KMS-11 (cell line): ENCODE measurements at regions not wholly inside any gene's neighbourhood (a gene's known extent, or its start where the extent isn't known, plus 50 kb on each side); places are given as distances from the start of the nearest gene placed in this dataset.

Experiments
- H2AFZ ChIP-seq: fragments of 200-600 bp; sonication (generic); 2 replicates; pipeline ENCODE4 v1.6.1; 2016; ENCODE audit warnings: antibody characterized with exemption, mixed run types, low read depth
- H3K27ac ChIP-seq: fragments of 200-600 bp; sonication (generic); 2 replicates; pipeline ENCODE4 v1.6.1; 2016; ENCODE audit warnings: mild to moderate bottlenecking, mixed run types
- H3K27me3 ChIP-seq: fragments of 200-600 bp; sonication (generic); 2 replicates; pipeline ENCODE4 v1.6.1; 2017; ENCODE audit warnings: mild to moderate bottlenecking, low read depth, mixed run types, moderate library complexity; ENCODE audit not compliant: insufficient read depth
- H3K36me3 ChIP-seq: fragments of 200-600 bp; sonication (generic); 2 replicates; pipeline ENCODE4 v1.6.1; 2017; ENCODE audit warnings: mild to moderate bottlenecking, mixed run types; ENCODE audit not compliant: insufficient read depth
- H3K4me1 ChIP-seq: fragments of 200-600 bp; sonication (generic); 2 replicates; pipeline ENCODE4 v1.6.1; 2016; ENCODE audit warnings: mild to moderate bottlenecking, low read depth, mixed run types; ENCODE audit not compliant: poor library complexity, severe bottlenecking
- H3K4me2 ChIP-seq: fragments of 200-600 bp; sonication (generic); 2 replicates; pipeline ENCODE4 v1.7.0; 2016; ENCODE audit warnings: mild to moderate bottlenecking, mixed run types
- H3K4me3 ChIP-seq: fragments of 200-600 bp; sonication (generic); IDR thresholded peaks from 2 replicates; pipeline ENCODE4 v1.6.1; 2017; ENCODE audit warnings: low read depth, low read length, mixed read lengths; ENCODE audit not compliant: insufficient read depth
- H3K79me2 ChIP-seq: fragments of 200-600 bp; sonication (generic); 2 replicates; pipeline ENCODE4 v1.6.1; 2016; ENCODE audit warnings: low read depth, mixed run types; ENCODE audit not compliant: insufficient read depth
- H3K9ac ChIP-seq: fragments of 200-600 bp; sonication (generic); 2 replicates; pipeline ENCODE4 v1.6.1; 2016; ENCODE audit warnings: mild to moderate bottlenecking, mixed run types
- H4K20me1 ChIP-seq: fragments of 200-600 bp; sonication (generic); 2 replicates; pipeline ENCODE4 v1.6.1; 2016; ENCODE audit warnings: mild to moderate bottlenecking, mixed run types; ENCODE audit not compliant: insufficient read depth
- TF ChIP-seq, protein P1 (sequence below): fragments of 200-600 bp; sonication (generic); conservative IDR thresholded peaks from 2 replicates; pipeline ENCODE4 v1.6.1; 2017; ENCODE audit warnings: low read depth, mild to moderate bottlenecking, antibody characterized with exemption, low read length, moderate library complexity, mixed read lengths

DNA sequence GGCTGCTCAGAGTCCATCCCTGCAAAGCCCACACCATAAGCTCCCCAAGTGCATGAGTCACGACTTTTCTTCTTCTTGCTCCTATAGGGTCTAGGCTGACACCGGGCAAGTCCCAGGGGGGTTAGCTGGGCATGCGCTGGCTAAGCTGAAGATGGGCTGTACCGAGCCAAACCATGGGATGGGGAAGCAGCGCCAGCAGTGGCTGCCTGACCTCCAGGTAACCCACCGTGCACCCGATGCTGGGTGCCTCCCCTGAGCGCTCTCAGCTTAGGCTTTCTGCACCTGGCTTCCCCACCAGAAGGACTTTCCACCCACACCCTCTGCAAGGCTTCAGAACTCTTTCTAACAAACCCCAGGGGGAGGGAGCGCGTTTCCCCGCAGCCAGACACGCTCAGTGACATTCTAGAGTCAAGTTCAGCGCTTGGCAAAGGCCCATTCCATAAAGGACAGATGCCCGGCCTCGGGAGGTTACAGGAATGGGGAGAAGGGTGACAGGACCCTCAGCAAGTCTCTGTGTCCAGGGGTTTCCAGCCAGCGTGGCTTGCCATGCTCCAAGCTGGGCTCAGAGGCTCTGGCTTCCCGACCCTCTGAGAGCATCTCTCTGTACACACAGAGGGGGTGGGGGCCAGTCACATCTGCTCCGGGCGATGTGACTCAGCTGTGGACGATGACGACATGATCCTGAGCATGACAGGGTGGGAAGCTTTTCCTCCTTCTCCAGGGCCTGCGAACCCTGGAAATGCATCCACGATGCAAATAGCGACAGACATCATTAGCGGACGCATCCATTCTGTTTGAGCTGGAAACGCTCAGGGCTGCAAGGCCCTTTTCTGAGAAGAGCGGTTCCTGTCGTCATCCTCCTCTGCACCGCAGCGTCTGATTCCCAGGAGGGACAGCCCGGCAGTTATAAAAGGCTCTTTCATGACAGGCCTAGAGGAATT is 107.8 kb downstream of the SIK1 start:
- H4K20me1 ChIP-seq: no peaks in the 10 kb centered on the region
- no peak overlapping the region for H2AFZ ChIP-seq
- H3K27me3 ChIP-seq: no peaks in the 10 kb centered on the region
- no peak overlapping the region for H3K9ac ChIP-seq
- H3K4me2 ChIP-seq: no peak overlapping the region
- H3K27ac ChIP-seq: no peak overlapping the region; the same call in 1 of the 2 replicates
- no peaks in the 10 kb centered on the region for H3K36me3 ChIP-seq
- TF ChIP-seq, protein P1, sequence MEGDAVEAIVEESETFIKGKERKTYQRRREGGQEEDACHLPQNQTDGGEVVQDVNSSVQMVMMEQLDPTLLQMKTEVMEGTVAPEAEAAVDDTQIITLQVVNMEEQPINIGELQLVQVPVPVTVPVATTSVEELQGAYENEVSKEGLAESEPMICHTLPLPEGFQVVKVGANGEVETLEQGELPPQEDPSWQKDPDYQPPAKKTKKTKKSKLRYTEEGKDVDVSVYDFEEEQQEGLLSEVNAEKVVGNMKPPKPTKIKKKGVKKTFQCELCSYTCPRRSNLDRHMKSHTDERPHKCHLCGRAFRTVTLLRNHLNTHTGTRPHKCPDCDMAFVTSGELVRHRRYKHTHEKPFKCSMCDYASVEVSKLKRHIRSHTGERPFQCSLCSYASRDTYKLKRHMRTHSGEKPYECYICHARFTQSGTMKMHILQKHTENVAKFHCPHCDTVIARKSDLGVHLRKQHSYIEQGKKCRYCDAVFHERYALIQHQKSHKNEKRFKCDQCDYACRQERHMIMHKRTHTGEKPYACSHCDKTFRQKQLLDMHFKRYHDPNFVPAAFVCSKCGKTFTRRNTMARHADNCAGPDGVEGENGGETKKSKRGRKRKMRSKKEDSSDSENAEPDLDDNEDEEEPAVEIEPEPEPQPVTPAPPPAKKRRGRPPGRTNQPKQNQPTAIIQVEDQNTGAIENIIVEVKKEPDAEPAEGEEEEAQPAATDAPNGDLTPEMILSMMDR: no peak
- H3K4me3 ChIP-seq: no peak overlapping the region
- H3K79me2 ChIP-seq: no peaks in the 10 kb centered on the region
- H3K4me1 ChIP-seq: peaks cover 34% of the 10 kb centered on the region

DNA sequence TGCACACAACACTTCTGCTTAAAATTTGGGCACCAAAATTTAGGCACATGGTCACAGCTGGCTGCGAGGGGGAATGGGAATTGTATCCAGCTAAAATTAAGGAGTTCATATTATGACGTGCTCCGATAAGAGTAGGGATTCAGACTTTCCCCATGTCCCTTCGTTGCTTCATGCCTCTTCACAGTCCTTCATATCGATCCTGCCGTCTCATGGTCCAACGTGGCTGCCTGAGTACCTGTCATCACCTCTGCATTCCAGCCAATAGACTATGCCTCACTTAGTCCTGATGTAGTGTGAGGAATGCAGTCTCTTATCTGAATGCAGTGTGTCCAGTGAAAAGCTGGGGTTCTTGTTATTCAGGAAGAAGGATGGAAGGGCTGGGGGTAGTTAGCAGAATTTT is 108.6 kb downstream of the SIK1 start:
- Histone ChIP-seq H3K4me2 (no peak overlapping the region), H3K27me3 (no peaks in the 10 kb centered on the region), H3K9ac (no peak overlapping the region), H3K79me2 (no peaks in the 10 kb centered on the region), H4K20me1 (no peaks in the 10 kb centered on the region), H2AFZ (no peak overlapping the region), H3K27ac (no peak overlapping the region), H3K36me3 (no peaks in the 10 kb centered on the region), H3K4me3 (no peak overlapping the region), H3K4me1 (peaks cover 42% of the 10 kb centered on the region)
- TF ChIP-seq, protein P1: no peak

DNA sequence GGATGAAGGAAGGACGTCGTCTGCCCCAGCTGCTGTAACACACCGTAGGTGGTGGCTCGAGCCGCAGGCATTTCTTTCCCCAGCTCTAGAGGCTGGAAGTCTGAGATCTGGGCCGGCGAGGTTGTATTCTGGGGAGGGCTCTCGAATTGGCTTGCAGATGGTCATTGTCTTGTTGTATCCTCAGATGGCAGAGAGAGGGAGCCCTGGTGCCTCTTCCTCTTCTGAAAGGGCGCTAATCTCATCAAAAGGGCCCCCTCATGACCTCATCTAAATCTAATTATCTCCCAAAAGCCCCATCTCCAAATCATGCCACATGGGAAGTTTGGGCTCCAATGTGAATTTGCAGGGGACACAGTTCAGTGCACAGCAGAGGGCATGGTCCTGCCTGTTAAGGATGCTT is 109.0 kb downstream of the SIK1 start:
- Histone ChIP-seq H4K20me1 (no peaks in the 10 kb centered on the region), H3K4me3 (no peak overlapping the region), H3K27me3 (no peaks in the 10 kb centered on the region), H3K79me2 (no peaks in the 10 kb centered on the region), H3K4me2 (no peak overlapping the region), H3K4me1 (peaks cover 44% of the 10 kb centered on the region), H2AFZ (no peak overlapping the region), H3K36me3 (no peaks in the 10 kb centered on the region), H3K27ac (no peak overlapping the region), H3K9ac (no peak overlapping the region)
- TF ChIP-seq, protein P1: no peak

DNA sequence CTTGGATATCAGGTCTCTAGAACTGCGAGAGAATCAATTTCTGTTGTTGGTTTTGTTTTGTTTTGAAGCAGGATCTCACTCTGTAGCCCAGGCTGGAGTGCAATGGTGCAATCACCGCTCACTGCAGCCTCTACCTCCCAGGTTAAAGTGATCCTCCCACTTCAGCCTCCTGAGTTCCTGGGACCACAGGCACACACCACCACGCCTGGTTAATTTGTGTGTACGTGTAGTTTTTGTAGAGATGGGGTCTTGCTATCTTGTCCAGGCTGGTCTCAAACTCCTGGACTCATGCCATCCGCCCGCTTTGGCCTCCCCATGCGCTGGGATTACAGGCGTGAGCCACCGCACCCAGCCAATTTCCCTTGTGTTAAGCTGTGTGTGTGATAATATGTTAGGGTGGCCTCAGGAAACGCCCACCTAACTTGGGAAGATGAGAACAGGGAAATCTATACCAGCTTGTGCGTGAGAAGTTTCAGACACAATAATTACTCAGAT is 109.6 kb downstream of the SIK1 start:
- no peaks in the 10 kb centered on the region for H3K36me3 ChIP-seq
- H3K27ac ChIP-seq: no peak overlapping the region
- no peak overlapping the region for H2AFZ ChIP-seq
- H3K4me2 ChIP-seq: no peak overlapping the region
- H3K4me1 ChIP-seq: peaks cover 51% of the 10 kb centered on the region
- H4K20me1 ChIP-seq: no peaks in the 10 kb centered on the region
- no peak overlapping the region for H3K4me3 ChIP-seq
- no peak overlapping the region for H3K9ac ChIP-seq
- TF ChIP-seq, protein P1: no peak
- H3K27me3 ChIP-seq: no peaks in the 10 kb centered on the region
- H3K79me2 ChIP-seq: no peaks in the 10 kb centered on the region
